Astrocyte of the spinal cord (primary cell): ENCODE measurements at regions not wholly inside any gene's neighbourhood (a gene's known extent, or its start where the extent isn't known, plus 50 kb on each side); places are given as distances from the start of the nearest gene placed in this dataset.

ENCODE experiments used
- DNase-seq: peaks from one replicate; pipeline ENCODE4 v3.0.0; 2011; ENCODE audit warnings: low read depth, low spot score
- H3K4me3 ChIP-seq: 2 replicates; pipeline ENCODE4 v1.5.1; 2011; ENCODE audit warnings: low read depth, mild to moderate bottlenecking, low read length, moderate library complexity
- CTCF ChIP-seq: IDR thresholded peaks from 2 replicates; pipeline ENCODE4 v1.5.1; 2012; ENCODE audit warnings: low read depth, mild to moderate bottlenecking, low read length, inconsistent platforms
- in situ Hi-C: cut with HindIII; loops from 2 replicates; pipeline ENCODE4 v1.10.0; 2017; ENCODE audit warnings: low sequenced_read_pairs

DNA sequence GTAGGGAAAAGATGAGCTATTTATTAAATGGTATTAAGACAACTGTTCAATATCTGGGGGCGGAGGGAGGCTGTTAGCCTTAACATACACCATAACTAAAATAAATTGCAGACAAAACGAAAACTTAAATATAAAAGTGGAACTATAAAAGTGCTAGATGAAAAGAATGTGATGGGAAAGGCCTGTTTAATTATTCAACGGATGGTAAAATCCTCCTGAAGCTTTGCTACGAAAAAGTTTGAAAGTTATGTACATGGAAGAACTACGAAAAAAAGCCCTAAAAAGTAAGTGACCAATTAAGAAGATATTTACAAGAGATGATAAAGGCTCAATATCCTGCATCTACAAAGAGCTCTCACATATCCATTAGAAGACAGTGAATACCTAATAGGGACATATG lies 197.8 kb upstream of the IER5L start:
- DNase-seq: no peak
- TF ChIP-seq CTCF: no peak
- in situ Hi-C loops: no loop called here
- H3K4me3 ChIP-seq: no peak overlapping the region

- no peak overlapping the region for H3K4me3 ChIP-seq
- in situ Hi-C loops: no loop called here
- no peak for DNase-seq
- no peak for TF ChIP-seq CTCF
Measured at GRCh38 chr9:129374651-129375050, 196.6 kb upstream of the IER5L start.

GRCh38 chr9:129374231-129374630 lies 196.2 kb upstream of the IER5L start:
- no peak overlapping the region for H3K4me3 ChIP-seq
- in situ Hi-C loops: no loop called here
- no peak for DNase-seq
- TF ChIP-seq CTCF: no peak

DNA sequence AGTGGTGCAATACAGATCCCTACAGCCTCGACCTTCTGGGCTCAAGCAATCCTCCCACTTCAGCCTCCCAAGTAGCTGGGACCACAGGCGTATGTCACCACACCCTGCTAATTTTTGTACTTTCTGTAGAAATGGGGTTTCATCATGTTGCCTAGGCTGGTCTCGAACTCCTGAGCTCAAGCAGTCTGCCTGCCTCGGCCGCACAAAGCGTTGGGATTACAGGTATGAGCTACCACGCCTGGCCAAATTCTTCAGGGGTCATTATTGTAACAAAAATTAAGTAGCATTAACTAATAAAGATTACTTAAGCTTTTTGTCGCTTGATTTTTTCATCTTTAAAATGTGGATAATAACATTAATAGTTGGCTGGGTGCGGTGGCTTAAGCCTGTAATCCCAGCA lies 195.3 kb upstream of the IER5L start:
- DNase-seq: no peak
- TF ChIP-seq CTCF: no peak
- no peak overlapping the region for H3K4me3 ChIP-seq
- in situ Hi-C loops: no loop called here

DNA sequence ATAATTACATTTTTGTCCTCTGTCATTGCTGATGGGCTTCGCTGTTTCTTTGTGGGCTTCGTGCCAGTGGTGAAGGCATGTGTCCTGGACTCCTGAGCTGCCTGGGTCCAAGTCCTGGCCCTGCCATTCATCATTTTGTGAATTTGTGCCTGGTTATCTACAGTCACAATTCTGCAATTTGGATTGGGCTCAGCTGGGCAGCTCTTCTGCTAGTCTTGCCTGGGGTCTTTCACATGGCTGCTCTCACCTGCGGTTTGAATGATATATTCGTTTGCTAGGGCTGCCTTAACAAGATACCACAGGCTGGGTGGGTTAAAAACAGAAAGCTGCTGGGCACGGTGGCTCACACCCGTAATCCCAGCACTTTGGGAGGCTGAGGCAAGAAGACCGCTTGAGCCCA lies 192.7 kb upstream of the IER5L start:
- in situ Hi-C loops: no loop called here
- no peak for DNase-seq
- no peak for TF ChIP-seq CTCF
- no peak overlapping the region for H3K4me3 ChIP-seq

GRCh38 chr9:129368444-129368978 lies 190.4 kb upstream of the IER5L start:
- TF ChIP-seq CTCF: no peak
- H3K4me3 ChIP-seq: no peak overlapping the region
- in situ Hi-C loops: no loop called here
- no peak for DNase-seq

- TF ChIP-seq CTCF: no peak
- no peak for DNase-seq
- H3K4me3 ChIP-seq: no peak overlapping the region
- in situ Hi-C loops: no loop called here
Measured at GRCh38 chr9:129367287-129367686, 189.2 kb upstream of the IER5L start.
